ENCODE measurements at regions not wholly inside any gene's neighbourhood (a gene's known extent, or its start where the extent isn't known, plus 50 kb on each side); places are given as distances from the start of the nearest gene placed in this dataset.

DNA sequence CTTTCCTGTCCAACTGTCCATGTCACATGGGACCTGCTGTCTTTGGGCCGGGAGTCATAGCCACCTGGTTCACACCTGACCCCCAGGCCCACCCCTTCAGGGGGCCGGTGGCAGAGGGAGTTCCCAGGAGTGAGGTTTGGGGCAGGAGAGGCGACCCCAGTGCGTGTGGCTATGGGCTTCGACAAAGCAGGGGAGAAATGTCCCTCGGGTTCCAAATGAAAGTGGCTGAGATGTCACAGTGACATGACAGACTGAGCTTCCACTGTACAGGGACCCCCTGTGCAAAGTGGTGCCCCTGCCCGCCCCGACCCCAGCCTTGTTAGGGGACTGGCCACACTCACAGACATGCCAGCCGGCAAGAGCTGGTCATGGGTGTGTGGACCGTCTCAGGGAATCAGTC lies 1297.0 kb downstream of the BRD1 start:
- H3K9me2 ChIP-seq (ENCODE audit: insufficient read depth): no peaks in the 10 kb centered on the region
- H3K4me3 ChIP-seq: no peak overlapping the region
- 57 to 67% methylated on average over 8 to 10 of the region's 10 CpGs for WGBS, 2 experiments (ENCODE audit: low coverage in 1 of 2, low lambda C conversion rate in 2 of 2, missing lambda C conversion rate in 2 of 2)
- no peaks in the 10 kb centered on the region for H3K79me2 ChIP-seq (ENCODE audit: insufficient read depth)
- H3K27me3 ChIP-seq (replicated peaks; ENCODE audit: insufficient read depth): no peaks in the 10 kb centered on the region
- H3K9me3 ChIP-seq (ENCODE audit: low read depth): no peaks in the 10 kb centered on the region
- in situ Hi-C loops (cut with MboI): no loop called here
- H3K36me3 ChIP-seq (ENCODE audit: low read depth): no peaks in the 10 kb centered on the region
- DNase-seq: no peak
- TF ChIP-seq EZH2 (IDR thresholded peaks at IDR 0.05; ENCODE audit: insufficient read depth, poor library complexity, severe bottlenecking) (no peak), EZH2phosphoT487 (IDR thresholded peaks at IDR 0.05; ENCODE audit: insufficient read depth, low read depth) (no peak)
- H3K4me2 ChIP-seq (ENCODE audit: unreplicated experiment): no peak overlapping the region
- no peaks in the 10 kb centered on the region for H3F3A ChIP-seq (ENCODE audit: insufficient read depth)
- H4K20me1 ChIP-seq (ENCODE audit: insufficient read depth): no peaks in the 10 kb centered on the region
- H3K4me1 ChIP-seq (ENCODE audit: insufficient read depth): no peaks in the 10 kb centered on the region
- H3K9ac ChIP-seq: no peak overlapping the region
- H2AFZ ChIP-seq: no peak overlapping the region
- no peak overlapping the region for H3K27ac ChIP-seq

DNA sequence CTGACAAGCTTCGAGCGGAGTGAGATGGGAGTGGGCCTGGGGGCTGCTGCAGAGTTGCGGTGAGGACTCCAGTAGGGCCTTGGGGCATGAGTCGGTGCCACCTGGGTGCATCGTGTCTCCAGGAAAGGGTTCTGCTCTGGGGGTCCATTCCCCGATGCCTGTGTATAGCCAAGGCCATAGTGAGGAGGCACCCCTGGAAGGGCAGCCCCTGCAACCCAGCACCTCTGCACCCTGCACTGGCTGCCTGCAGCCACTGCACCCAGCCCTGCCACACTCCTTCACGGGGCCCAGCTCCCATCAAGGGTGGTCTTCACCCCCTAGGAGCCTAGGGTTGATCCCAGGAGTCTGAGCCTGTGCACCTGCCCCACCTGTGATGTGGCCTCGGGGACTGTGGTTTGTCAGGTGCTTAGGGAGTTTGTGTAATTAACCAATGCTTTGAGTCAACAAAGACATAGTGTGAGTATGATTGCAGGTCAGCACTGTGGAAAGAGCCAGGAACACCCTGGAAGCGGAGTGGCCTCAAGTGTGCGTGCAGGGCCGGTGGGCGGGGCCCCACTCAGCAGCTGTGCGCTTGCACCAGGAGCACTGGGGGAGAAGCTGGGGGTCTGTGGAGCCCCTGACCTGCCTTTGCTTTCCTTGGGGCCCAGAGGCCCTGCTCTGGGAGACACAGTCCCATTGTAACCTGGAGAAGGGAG lies 1299.3 kb downstream of the BRD1 start:
- Histone ChIP-seq H3K4me2 (ENCODE audit: unreplicated experiment) (no peak overlapping the region), H3F3A (ENCODE audit: insufficient read depth) (no peaks in the 10 kb centered on the region), H3K4me3 (no peak overlapping the region), H4K20me1 (ENCODE audit: insufficient read depth) (no peaks in the 10 kb centered on the region), H2AFZ (no peak overlapping the region), H3K9me3 (ENCODE audit: low read depth) (no peaks in the 10 kb centered on the region), H3K27me3 (replicated peaks; ENCODE audit: insufficient read depth) (no peaks in the 10 kb centered on the region), H3K27ac (no peak overlapping the region), H3K9ac (no peak overlapping the region), H3K4me1 (ENCODE audit: insufficient read depth) (no peaks in the 10 kb centered on the region), H3K9me2 (ENCODE audit: insufficient read depth) (no peaks in the 10 kb centered on the region), H3K36me3 (ENCODE audit: low read depth) (no peaks in the 10 kb centered on the region), H3K79me2 (ENCODE audit: insufficient read depth) (no peaks in the 10 kb centered on the region)
- WGBS, 2 experiments (ENCODE audit: low coverage in 1 of 2, low lambda C conversion rate in 2 of 2, missing lambda C conversion rate in 2 of 2): 71 to 78% methylated on average over 13 of the region's 13 CpGs
- in situ Hi-C loops (cut with MboI): no loop called here
- TF ChIP-seq EZH2phosphoT487 (IDR thresholded peaks at IDR 0.05; ENCODE audit: insufficient read depth, low read depth) (no peak), EZH2 (IDR thresholded peaks at IDR 0.05; ENCODE audit: insufficient read depth, poor library complexity, severe bottlenecking) (no peak)
- DNase-seq: no peak

DNA sequence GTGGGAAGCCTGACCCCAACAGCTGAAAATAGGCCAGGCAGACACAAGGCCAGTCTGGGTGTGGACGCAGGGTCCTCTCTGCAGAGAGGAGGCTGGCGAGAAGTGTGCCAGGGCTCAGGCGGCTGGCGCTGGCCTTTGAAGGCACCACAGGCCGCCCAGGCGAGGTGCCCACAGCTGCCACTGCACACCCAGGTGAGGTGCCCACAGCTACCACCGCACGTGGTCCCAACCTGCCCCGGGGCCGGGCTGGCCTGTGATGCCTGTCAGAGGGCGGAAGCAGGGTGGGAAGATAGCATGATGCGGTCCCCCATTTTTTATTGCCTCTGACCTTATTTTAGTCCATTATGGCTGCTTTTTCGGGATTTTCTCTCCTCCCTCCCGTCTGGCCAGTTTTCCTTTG lies 1303.9 kb downstream of the BRD1 start:
- no peaks in the 10 kb centered on the region for H3K27me3 ChIP-seq (replicated peaks; ENCODE audit: insufficient read depth)
- no peaks in the 10 kb centered on the region for H3F3A ChIP-seq (ENCODE audit: insufficient read depth)
- DNase-seq: no peak
- H3K27ac ChIP-seq: no peak overlapping the region
- WGBS, 2 experiments (ENCODE audit: low coverage in 1 of 2, low lambda C conversion rate in 2 of 2, missing lambda C conversion rate in 2 of 2): 78 to 82% methylated on average over 12 to 14 of the region's 14 CpGs
- no peak overlapping the region for H3K4me2 ChIP-seq (ENCODE audit: unreplicated experiment)
- no peaks in the 10 kb centered on the region for H3K4me1 ChIP-seq (ENCODE audit: insufficient read depth)
- H3K79me2 ChIP-seq (ENCODE audit: insufficient read depth): no peaks in the 10 kb centered on the region
- no peak overlapping the region for H3K9ac ChIP-seq
- no peaks in the 10 kb centered on the region for H3K36me3 ChIP-seq (ENCODE audit: low read depth)
- H3K9me3 ChIP-seq (ENCODE audit: low read depth): no peaks in the 10 kb centered on the region
- no peaks in the 10 kb centered on the region for H3K9me2 ChIP-seq (ENCODE audit: insufficient read depth)
- H3K4me3 ChIP-seq: no peak overlapping the region
- no peak overlapping the region for H2AFZ ChIP-seq
- TF ChIP-seq EZH2phosphoT487 (IDR thresholded peaks at IDR 0.05; ENCODE audit: insufficient read depth, low read depth) (no peak), EZH2 (IDR thresholded peaks at IDR 0.05; ENCODE audit: insufficient read depth, poor library complexity, severe bottlenecking) (no peak)
- H4K20me1 ChIP-seq (ENCODE audit: insufficient read depth): no peaks in the 10 kb centered on the region
- in situ Hi-C loops (cut with MboI): no loop called here

DNA sequence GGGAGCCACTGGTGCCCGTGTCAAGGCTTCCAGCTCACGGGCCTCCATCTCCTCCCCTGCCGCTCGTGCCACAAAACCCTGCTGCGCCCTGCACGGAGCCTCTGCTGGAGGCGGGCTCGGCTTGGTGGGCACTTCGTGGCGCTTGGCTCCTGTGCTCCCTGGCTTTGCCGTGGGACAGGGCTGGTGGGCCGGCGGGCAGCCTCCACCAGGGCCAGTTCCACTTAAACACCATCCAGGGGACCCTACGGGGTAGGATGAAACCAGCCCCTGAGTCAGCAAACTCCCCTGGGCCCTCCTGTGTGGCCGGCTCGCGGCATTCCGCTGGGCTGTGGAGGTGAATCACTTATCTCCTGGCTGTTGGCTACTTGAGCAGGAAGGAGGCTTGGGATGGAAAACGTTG lies 1304.6 kb downstream of the BRD1 start:
- Histone ChIP-seq H2AFZ (no peak overlapping the region), H3K9me3 (ENCODE audit: low read depth) (no peaks in the 10 kb centered on the region), H3K4me1 (ENCODE audit: insufficient read depth) (no peaks in the 10 kb centered on the region), H3K9me2 (ENCODE audit: insufficient read depth) (no peaks in the 10 kb centered on the region), H3K9ac (no peak overlapping the region), H3K27ac (no peak overlapping the region), H3K79me2 (ENCODE audit: insufficient read depth) (no peaks in the 10 kb centered on the region), H3F3A (ENCODE audit: insufficient read depth) (no peaks in the 10 kb centered on the region), H3K4me2 (ENCODE audit: unreplicated experiment) (no peak overlapping the region), H3K27me3 (replicated peaks; ENCODE audit: insufficient read depth) (no peaks in the 10 kb centered on the region), H3K4me3 (no peak overlapping the region), H4K20me1 (ENCODE audit: insufficient read depth) (no peaks in the 10 kb centered on the region), H3K36me3 (ENCODE audit: low read depth) (no peaks in the 10 kb centered on the region)
- no peak for DNase-seq
- WGBS, 2 experiments (ENCODE audit: low coverage in 1 of 2, low lambda C conversion rate in 2 of 2, missing lambda C conversion rate in 2 of 2): 80 to 83% methylated on average over 14 to 15 of the region's 19 CpGs
- TF ChIP-seq EZH2 (IDR thresholded peaks at IDR 0.05; ENCODE audit: insufficient read depth, poor library complexity, severe bottlenecking) (no peak), EZH2phosphoT487 (IDR thresholded peaks at IDR 0.05; ENCODE audit: insufficient read depth, low read depth) (no peak)
- in situ Hi-C loops (cut with MboI): no loop called here
